Activated T-cell treated with anti-CD3 and anti-CD28 coated beads, Interleukin-2, amount 50 U/mL, for 4 hours (primary cell): ENCODE measurements at regions not wholly inside any gene's neighbourhood (a gene's known extent, or its start where the extent isn't known, plus 50 kb on each side); places are given as distances from the start of the nearest gene placed in this dataset.
"Not testable (repeated sequence)": the region's sequence is repeated elsewhere in the genome, so short reads cannot be mapped to it uniquely, and the experiment has no call there.

Experiments used
- ATAC-seq, 2 donors: fragments of 200-7000 bp; cut with Tn5 transposase; one replicate each; pipeline ENCODE4 v1.10.0; 2021
- DNase-seq: peaks from one replicate; pipeline ENCODE4 v3.0.0-alpha.2; 2020
- H3K27me3 Mint-ChIP-seq: one replicate; pipeline ENCODE4 v1.8.0; 2021; ENCODE audit warnings: low read depth, mixed read lengths
- H3K36me3 Mint-ChIP-seq: one replicate; pipeline ENCODE4 v1.8.0; 2022; ENCODE audit warnings: mixed read lengths; ENCODE audit not compliant: insufficient read depth
- H3K4me1 Mint-ChIP-seq: one replicate; pipeline ENCODE4 v1.8.0; 2021; ENCODE audit warnings: low read depth, mixed read lengths
- H3K4me3 Mint-ChIP-seq: one replicate; pipeline ENCODE4 v1.8.0; 2021; ENCODE audit warnings: mild to moderate bottlenecking, moderate library complexity, mixed read lengths
- H3K9me3 Mint-ChIP-seq: one replicate; pipeline ENCODE4 v1.8.0; 2021; ENCODE audit warnings: mixed read lengths

GRCh38 chr9:117825609-117826347 lies 121.6 kb downstream of the TLR4 start:
- Mint-ChIP-seq H3K36me3 (no peaks in the 10 kb centered on the region), H3K4me1 (peaks cover 37% of the 10 kb centered on the region), H3K9me3 (no peaks in the 10 kb centered on the region), H3K4me3 (peak overlapping the region; percentile 3), H3K27me3 (peaks cover 19% of the 10 kb centered on the region)
- DNase-seq = peak; percentile 8
- peak; percentile 85 to 88 for ATAC-seq

GRCh38 chr9:117826837-117827236 lies 122.6 kb downstream of the TLR4 start:
- DNase-seq (no peak), ATAC-seq (no peak)
- Mint-ChIP-seq H3K9me3 (no peaks in the 10 kb centered on the region), H3K4me1 (peaks cover 37% of the 10 kb centered on the region), H3K27me3 (peaks cover 14% of the 10 kb centered on the region), H3K36me3 (no peaks in the 10 kb centered on the region), H3K4me3 (no peak overlapping the region)

- ATAC-seq (no peak), DNase-seq (no peak)
- Mint-ChIP-seq H3K9me3 (no peaks in the 10 kb centered on the region), H3K27me3 (peaks cover 13% of the 10 kb centered on the region), H3K4me1 (peaks cover 37% of the 10 kb centered on the region), H3K4me3 (no peak overlapping the region), H3K36me3 (no peaks in the 10 kb centered on the region)
Observed at GRCh38 chr9:117827456-117827855, 123.3 kb downstream of the TLR4 start.

- DNase-seq (no peak), ATAC-seq (no peak)
- Mint-ChIP-seq H3K4me1 (peaks cover 35% of the 10 kb centered on the region), H3K4me3 (no peak overlapping the region), H3K9me3 (no peaks in the 10 kb centered on the region), H3K36me3 (no peaks in the 10 kb centered on the region), H3K27me3 (peaks cover 9% of the 10 kb centered on the region)
Observed at GRCh38 chr9:117828466-117828865, 124.3 kb downstream of the TLR4 start.

- Mint-ChIP-seq H3K9me3 (no peaks in the 10 kb centered on the region), H3K36me3 (no peaks in the 10 kb centered on the region), H3K4me3 (no peak overlapping the region), H3K27me3 (peaks cover 6% of the 10 kb centered on the region), H3K4me1 (peaks cover 2% of the 10 kb centered on the region)
- no peak for DNase-seq
- ATAC-seq = peak in 1 of 2 donors; percentile 43
Observed at GRCh38 chr9:117835798-117836197, 131.6 kb downstream of the TLR4 start.

GRCh38 chr9:117839862-117840261 lies 135.7 kb downstream of the TLR4 start:
- H3K4me1 Mint-ChIP-seq = peaks cover 2% of the 10 kb centered on the region
- H3K9me3 Mint-ChIP-seq = no peaks in the 10 kb centered on the region

GRCh38 chr9:117851836-117852461 lies 147.7 kb downstream of the TLR4 start:
- H3K36me3 Mint-ChIP-seq, DNase-seq, H3K4me3 Mint-ChIP-seq, ATAC-seq, H3K4me1 Mint-ChIP-seq, H3K9me3 Mint-ChIP-seq, H3K27me3 Mint-ChIP-seq: not testable (repeated sequence)

More at GRCh38 chr9:117839862-117840261, 135.7 kb downstream of the TLR4 start:
- H3K27me3 Mint-ChIP-seq = peaks cover 9% of the 10 kb centered on the region
- no peak for ATAC-seq
- no peak overlapping the region for H3K4me3 Mint-ChIP-seq
- DNase-seq = no peak
- H3K36me3 Mint-ChIP-seq = no peaks in the 10 kb centered on the region

- no peak for DNase-seq
- ATAC-seq = no peak
- Mint-ChIP-seq H3K9me3 (no peaks in the 10 kb centered on the region), H3K36me3 (no peaks in the 10 kb centered on the region), H3K4me1 (no peaks in the 10 kb centered on the region), H3K4me3 (no peak overlapping the region), H3K27me3 (no peaks in the 10 kb centered on the region)
Observed at GRCh38 chr9:117858561-117858960, 154.4 kb downstream of the TLR4 start.

GRCh38 chr9:117860849-117861248 lies 156.6 kb downstream of the TLR4 start:
- DNase-seq = no peak
- no peaks in the 10 kb centered on the region for H3K4me1 Mint-ChIP-seq
- H3K36me3 Mint-ChIP-seq = no peaks in the 10 kb centered on the region
- no peaks in the 10 kb centered on the region for H3K9me3 Mint-ChIP-seq
- H3K27me3 Mint-ChIP-seq = peaks cover 2% of the 10 kb centered on the region
- H3K4me3 Mint-ChIP-seq = no peak overlapping the region
- no peak for ATAC-seq

- Mint-ChIP-seq H3K4me3 (no peak overlapping the region), H3K27me3 (peaks cover 2% of the 10 kb centered on the region), H3K4me1 (no peaks in the 10 kb centered on the region), H3K9me3 (no peaks in the 10 kb centered on the region), H3K36me3 (no peaks in the 10 kb centered on the region)
- DNase-seq (no peak), ATAC-seq (no peak)
Observed at GRCh38 chr9:117864385-117865057, 160.3 kb downstream of the TLR4 start.

- Mint-ChIP-seq H3K27me3 (peaks cover 2% of the 10 kb centered on the region), H3K4me1 (no peaks in the 10 kb centered on the region), H3K4me3 (no peak overlapping the region), H3K36me3 (no peaks in the 10 kb centered on the region), H3K9me3 (no peaks in the 10 kb centered on the region)
- ATAC-seq = no peak
- DNase-seq = no peak
Observed at GRCh38 chr9:117868594-117868993, 164.4 kb downstream of the TLR4 start.

GRCh38 chr9:117869287-117869686 lies 165.1 kb downstream of the TLR4 start:
- H3K4me3 Mint-ChIP-seq = no peak overlapping the region
- peaks cover 9% of the 10 kb centered on the region for H3K27me3 Mint-ChIP-seq
- no peaks in the 10 kb centered on the region for H3K9me3 Mint-ChIP-seq
- no peaks in the 10 kb centered on the region for H3K36me3 Mint-ChIP-seq
- ATAC-seq (no peak), DNase-seq (no peak)
- H3K4me1 Mint-ChIP-seq = no peaks in the 10 kb centered on the region

- no peak overlapping the region for H3K4me3 Mint-ChIP-seq
- H3K4me1 Mint-ChIP-seq = no peaks in the 10 kb centered on the region
- ATAC-seq = no peak
- H3K36me3 Mint-ChIP-seq = no peaks in the 10 kb centered on the region
- no peaks in the 10 kb centered on the region for H3K9me3 Mint-ChIP-seq
- peaks cover 9% of the 10 kb centered on the region for H3K27me3 Mint-ChIP-seq
- no peak for DNase-seq
Observed at GRCh38 chr9:117869712-117870111, 165.5 kb downstream of the TLR4 start.

GRCh38 chr9:117873664-117874063 lies 169.5 kb downstream of the TLR4 start:
- DNase-seq (no peak), ATAC-seq (no peak)
- Mint-ChIP-seq H3K4me1 (no peaks in the 10 kb centered on the region), H3K27me3 (peaks cover 9% of the 10 kb centered on the region), H3K36me3 (no peaks in the 10 kb centered on the region), H3K9me3 (no peaks in the 10 kb centered on the region), H3K4me3 (no peak overlapping the region)

GRCh38 chr9:117875886-117876285 lies 171.7 kb downstream of the TLR4 start:
- ATAC-seq (no peak), DNase-seq (no peak)
- H3K9me3 Mint-ChIP-seq = no peaks in the 10 kb centered on the region
- peaks cover 9% of the 10 kb centered on the region for H3K27me3 Mint-ChIP-seq
- no peaks in the 10 kb centered on the region for H3K36me3 Mint-ChIP-seq
- H3K4me3 Mint-ChIP-seq = no peak overlapping the region
- H3K4me1 Mint-ChIP-seq = no peaks in the 10 kb centered on the region
